ENCODE measurements at regions not wholly inside any gene's neighbourhood (a gene's known extent, or its start where the extent isn't known, plus 50 kb on each side); places are given as distances from the start of the nearest gene placed in this dataset.

- TF ChIP-seq CTCF (IDR thresholded peaks at IDR 0.05; ENCODE audit: low read depth, low read length, missing input control) (no peak), MAX (IDR thresholded peaks at IDR 0.05) (no peak), TAF1 (conservative IDR thresholded peaks at IDR 0.05) (no peak)
Measured at GRCh38 chrX:44447214-44447613, 95.4 kb downstream of the FUNDC1 start.
